Immature natural killer cell (primary cell): ENCODE measurements at regions not wholly inside any gene's neighbourhood (a gene's known extent, or its start where the extent isn't known, plus 50 kb on each side); places are given as distances from the start of the nearest gene placed in this dataset.
"Not testable (repeated sequence)": the region's sequence is repeated elsewhere in the genome, so short reads cannot be mapped to it uniquely, and the experiment has no call there.

Experiments used
- DNase-seq, 3 donors: peaks; one replicate each; pipeline ENCODE4 v3.0.0; 2022; ENCODE audit warnings: mixed read lengths in 1 of 3
- H3K27ac Mint-ChIP-seq, 6 donors: one replicate each; pipeline ENCODE4 v1.8.0; 2020; ENCODE audit warnings: mixed read lengths in 6 of 6, mild to moderate bottlenecking in 5 of 6, inconsistent platforms in 4 of 6, moderate library complexity in 3 of 6
- H3K27me3 Mint-ChIP-seq, 3 donors: one replicate each; pipeline ENCODE4 v1.8.0; 2020 to 2021; ENCODE audit warnings: low read depth in 3 of 3, mild to moderate bottlenecking in 3 of 3, mixed read lengths in 3 of 3, moderate library complexity in 3 of 3, inconsistent platforms in 1 of 3
- H3K36me3 Mint-ChIP-seq, 3 donors: one replicate each; pipeline ENCODE4 v1.8.0; 2020; ENCODE audit warnings: mixed read lengths in 3 of 3, inconsistent platforms in 2 of 3, mild to moderate bottlenecking in 2 of 3
- H3K4me1 Mint-ChIP-seq, 2 donors: one replicate each; pipeline ENCODE4 v1.8.0; 2020; ENCODE audit warnings: inconsistent platforms in 2 of 2, mild to moderate bottlenecking in 2 of 2, mixed read lengths in 2 of 2, moderate library complexity in 1 of 2
- H3K4me3 Mint-ChIP-seq, 5 donors: one replicate each; pipeline ENCODE4 v1.8.0; 2020; ENCODE audit warnings: mild to moderate bottlenecking in 5 of 5, mixed read lengths in 5 of 5, inconsistent platforms in 3 of 5, moderate library complexity in 3 of 5
- H3K9me3 Mint-ChIP-seq, 6 donors: one replicate each; pipeline ENCODE4 v1.8.0; 2020; ENCODE audit warnings: mild to moderate bottlenecking in 6 of 6, mixed read lengths in 6 of 6, inconsistent platforms in 4 of 6, moderate library complexity in 3 of 6

GRCh38 chr18:70600225-70600925 lies 311.5 kb downstream of the SOCS6 start:
- H3K27me3 Mint-ChIP-seq = peaks cover 0 to 2% (median 0%) of the 10 kb centered on the region in 3 donors
- H3K9me3 Mint-ChIP-seq = no peaks in the 10 kb centered on the region
- H3K4me3 Mint-ChIP-seq = no peak overlapping the region
- no peak for DNase-seq
- H3K36me3 Mint-ChIP-seq = peaks cover 0 to 4% (median 0%) of the 10 kb centered on the region in 3 donors
- peaks cover 10 to 25% of the 10 kb centered on the region in 2 donors for H3K4me1 Mint-ChIP-seq
- H3K27ac Mint-ChIP-seq = peak overlapping the region in 1 of 6 donors; percentile 15

- no peaks in the 10 kb centered on the region for H3K9me3 Mint-ChIP-seq
- peak in 1 of 3 donors; percentile 6 for DNase-seq
- peaks cover 3 to 17% of the 10 kb centered on the region in 2 donors for H3K4me1 Mint-ChIP-seq
- H3K27me3 Mint-ChIP-seq = peaks cover 0 to 2% (median 0%) of the 10 kb centered on the region in 3 donors
- no peaks in the 10 kb centered on the region for H3K36me3 Mint-ChIP-seq
- H3K4me3 Mint-ChIP-seq = no peak overlapping the region
- no peak overlapping the region for H3K27ac Mint-ChIP-seq
Observed at GRCh38 chr18:70598406-70598805, 309.6 kb downstream of the SOCS6 start.

- no peak overlapping the region for H3K27ac Mint-ChIP-seq
- DNase-seq = no peak
- H3K4me3 Mint-ChIP-seq = no peak overlapping the region
- no peaks in the 10 kb centered on the region for H3K36me3 Mint-ChIP-seq
- no peaks in the 10 kb centered on the region for H3K27me3 Mint-ChIP-seq
- no peaks in the 10 kb centered on the region for H3K4me1 Mint-ChIP-seq
- H3K9me3 Mint-ChIP-seq = peaks cover 0 to 20% (median 14%) of the 10 kb centered on the region in 6 donors
Observed at GRCh38 chr18:70582981-70583380, 294.1 kb downstream of the SOCS6 start.

DNA sequence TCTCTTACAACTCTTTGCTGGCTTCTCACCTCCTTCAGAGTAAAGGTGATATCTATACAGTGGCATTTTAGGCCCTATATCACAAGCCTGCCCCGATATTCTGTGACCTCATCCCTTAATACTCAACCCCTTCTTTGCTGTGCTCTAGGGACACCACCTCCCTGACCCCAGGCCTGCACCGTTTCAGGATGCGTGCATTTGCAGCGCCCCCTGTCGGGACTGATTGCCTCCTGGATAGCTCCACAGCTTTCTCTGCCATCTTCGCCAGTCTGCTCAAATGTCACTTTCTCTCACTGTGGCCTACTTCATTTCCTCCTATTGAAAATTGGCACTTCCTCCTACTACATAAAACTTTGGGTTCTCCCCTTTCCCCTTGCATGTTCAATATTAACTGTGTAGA lies 289.6 kb downstream of the SOCS6 start:
- Mint-ChIP-seq H3K36me3 (no peaks in the 10 kb centered on the region), H3K27me3 (peaks cover 0 to 2% (median 0%) of the 10 kb centered on the region in 3 donors), H3K27ac (no peak overlapping the region), H3K4me1 (no peaks in the 10 kb centered on the region), H3K9me3 (peaks cover 0 to 5% (median under 1%) of the 10 kb centered on the region in 6 donors), H3K4me3 (no peak overlapping the region)
- DNase-seq = no peak

DNA sequence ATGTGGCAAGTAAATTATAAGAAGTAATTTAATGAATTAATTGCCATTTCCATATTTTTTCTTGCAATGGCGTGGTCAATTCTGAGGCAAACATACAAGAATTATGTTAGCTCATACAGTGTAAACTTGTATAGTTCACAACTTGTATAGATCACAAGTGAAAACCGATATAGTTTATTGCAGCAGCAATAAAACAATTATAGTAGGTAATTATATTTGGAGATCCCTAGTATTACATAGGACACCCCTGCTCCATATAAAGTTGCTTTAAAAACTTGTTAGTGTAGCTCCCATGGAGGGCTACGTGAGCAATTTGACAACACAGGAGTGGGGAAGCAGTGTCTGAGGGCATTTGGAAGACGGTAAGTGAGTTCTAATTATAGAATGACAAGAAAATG lies 288.2 kb downstream of the SOCS6 start:
- H3K4me3 Mint-ChIP-seq = no peak overlapping the region
- no peak overlapping the region for H3K27ac Mint-ChIP-seq
- H3K27me3 Mint-ChIP-seq = peaks cover 0 to 2% (median 0%) of the 10 kb centered on the region in 3 donors
- H3K4me1 Mint-ChIP-seq = no peaks in the 10 kb centered on the region
- peaks cover 0 to 16% (median under 1%) of the 10 kb centered on the region in 6 donors for H3K9me3 Mint-ChIP-seq
- no peaks in the 10 kb centered on the region for H3K36me3 Mint-ChIP-seq
- no peak for DNase-seq

GRCh38 chr18:70576276-70577022 lies 287.6 kb downstream of the SOCS6 start:
- Mint-ChIP-seq H3K4me3 (no peak overlapping the region), H3K27me3 (peaks cover 0 to 2% (median 0%) of the 10 kb centered on the region in 3 donors), H3K4me1 (no peaks in the 10 kb centered on the region), H3K27ac (no peak overlapping the region), H3K9me3 (peaks cover 0 to 16% (median under 1%) of the 10 kb centered on the region in 6 donors), H3K36me3 (no peaks in the 10 kb centered on the region)
- DNase-seq = no peak

DNA sequence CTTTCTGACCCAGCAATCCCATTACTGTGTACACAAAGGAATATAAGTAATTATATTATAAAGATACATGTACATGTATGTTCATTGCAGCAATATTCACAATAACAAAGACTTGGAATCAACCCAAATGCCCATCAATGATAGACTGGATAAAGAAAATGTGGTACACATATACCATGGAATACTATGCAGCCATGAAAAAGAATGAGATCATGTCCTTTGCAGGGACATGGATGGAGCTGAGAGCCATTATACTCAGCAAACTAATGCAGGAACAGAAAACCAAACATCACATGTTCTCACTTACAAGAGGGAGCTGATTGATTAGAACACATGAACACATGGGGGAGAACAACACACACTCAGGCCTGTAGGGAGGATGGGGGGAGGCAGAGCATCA lies 286.1 kb downstream of the SOCS6 start:
- not testable (repeated sequence) for H3K27me3 Mint-ChIP-seq, H3K36me3 Mint-ChIP-seq, DNase-seq, H3K4me3 Mint-ChIP-seq, H3K27ac Mint-ChIP-seq, H3K4me1 Mint-ChIP-seq
- peaks cover 0 to 22% (median under 1%) of the 10 kb centered on the region in 6 donors for H3K9me3 Mint-ChIP-seq

DNA sequence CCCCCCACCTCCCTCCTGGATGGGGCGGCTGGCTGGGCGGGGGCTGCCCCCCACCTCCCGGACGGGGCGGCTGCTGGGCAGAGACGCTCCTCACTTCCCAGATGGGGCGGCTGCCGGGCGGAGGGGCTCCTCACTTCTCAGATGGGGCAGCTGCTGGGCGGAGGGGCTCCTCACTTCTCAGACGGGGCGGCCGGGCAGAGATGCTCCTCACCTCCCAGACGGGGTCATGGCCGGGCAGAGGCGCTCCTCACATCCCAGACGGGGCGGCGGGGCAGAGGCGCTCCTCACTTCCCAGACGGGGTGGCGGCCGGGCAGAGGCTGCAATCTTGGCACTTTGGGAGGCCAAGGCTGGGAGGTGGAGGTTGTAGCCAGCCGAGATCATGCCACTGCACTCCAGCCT lies 280.8 kb downstream of the SOCS6 start:
- H3K36me3 Mint-ChIP-seq, DNase-seq, H3K4me3 Mint-ChIP-seq, H3K27ac Mint-ChIP-seq, H3K4me1 Mint-ChIP-seq, H3K27me3 Mint-ChIP-seq: not testable (repeated sequence)
- H3K9me3 Mint-ChIP-seq = peaks cover 0 to 20% (median 4%) of the 10 kb centered on the region in 6 donors

GRCh38 chr18:70559446-70559845 lies 270.6 kb downstream of the SOCS6 start:
- Mint-ChIP-seq H3K9me3 (peaks cover 0 to 2% (median 0%) of the 10 kb centered on the region in 6 donors), H3K36me3 (no peaks in the 10 kb centered on the region), H3K4me1 (no peaks in the 10 kb centered on the region), H3K27me3 (peaks cover 0 to 5% (median 4%) of the 10 kb centered on the region in 3 donors), H3K27ac (no peak overlapping the region), H3K4me3 (no peak overlapping the region)
- no peak for DNase-seq

DNA sequence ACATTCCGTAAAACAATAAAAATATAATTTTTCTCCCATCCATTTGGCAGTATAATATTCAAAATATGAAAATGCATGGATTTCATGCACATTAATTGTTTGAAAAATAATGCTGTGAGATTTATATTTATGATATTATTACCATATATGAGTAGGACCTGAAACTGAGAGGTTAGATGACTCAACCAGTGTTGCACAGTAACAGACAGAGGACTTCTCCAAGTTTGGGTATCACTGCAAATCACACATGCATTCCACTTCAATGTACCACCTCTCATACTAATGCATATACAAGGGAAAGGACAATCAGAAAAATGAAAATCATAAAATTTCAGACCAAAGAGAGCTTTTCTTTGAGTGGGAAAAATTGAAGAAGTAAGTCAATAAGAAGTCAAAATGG lies 269.5 kb downstream of the SOCS6 start:
- H3K4me3 Mint-ChIP-seq = no peak overlapping the region
- H3K36me3 Mint-ChIP-seq = no peaks in the 10 kb centered on the region
- no peak overlapping the region for H3K27ac Mint-ChIP-seq
- H3K4me1 Mint-ChIP-seq = no peaks in the 10 kb centered on the region
- peaks cover 0 to 2% (median 0%) of the 10 kb centered on the region in 6 donors for H3K9me3 Mint-ChIP-seq
- no peak for DNase-seq
- H3K27me3 Mint-ChIP-seq = peaks cover 0 to 5% (median 4%) of the 10 kb centered on the region in 3 donors

GRCh38 chr18:70554854-70555445 lies 266.1 kb downstream of the SOCS6 start:
- H3K9me3 Mint-ChIP-seq = peaks cover 0 to 2% (median 0%) of the 10 kb centered on the region in 6 donors
- H3K4me1 Mint-ChIP-seq = no peaks in the 10 kb centered on the region
- no peaks in the 10 kb centered on the region for H3K36me3 Mint-ChIP-seq
- peaks cover 1 to 5% (median 4%) of the 10 kb centered on the region in 3 donors for H3K27me3 Mint-ChIP-seq
- no peak overlapping the region for H3K4me3 Mint-ChIP-seq
- DNase-seq = no peak
- H3K27ac Mint-ChIP-seq = no peak overlapping the region

DNA sequence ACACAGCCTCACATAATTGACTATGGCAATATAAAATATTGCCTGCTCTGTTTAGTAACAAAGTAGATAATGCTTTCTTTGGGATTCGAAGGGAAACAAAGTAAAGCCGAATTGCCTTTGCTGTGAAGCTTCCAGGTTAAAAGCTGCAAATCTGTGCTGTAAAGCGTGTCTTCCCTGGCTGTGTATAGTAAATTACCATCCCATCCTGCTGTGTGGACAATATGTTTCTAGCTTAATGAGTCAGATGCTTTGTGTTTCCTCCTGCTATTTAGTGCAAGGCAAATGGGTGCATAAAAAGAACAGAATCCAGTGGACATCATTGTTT lies 265.1 kb downstream of the SOCS6 start:
- H3K4me1 Mint-ChIP-seq = no peaks in the 10 kb centered on the region
- no peak overlapping the region for H3K4me3 Mint-ChIP-seq
- no peak for DNase-seq
- no peaks in the 10 kb centered on the region for H3K36me3 Mint-ChIP-seq
- no peak overlapping the region for H3K27ac Mint-ChIP-seq
- peaks cover 0 to 4% (median 0%) of the 10 kb centered on the region in 6 donors for H3K9me3 Mint-ChIP-seq
- peaks cover 1 to 4% (median 1%) of the 10 kb centered on the region in 3 donors for H3K27me3 Mint-ChIP-seq

DNA sequence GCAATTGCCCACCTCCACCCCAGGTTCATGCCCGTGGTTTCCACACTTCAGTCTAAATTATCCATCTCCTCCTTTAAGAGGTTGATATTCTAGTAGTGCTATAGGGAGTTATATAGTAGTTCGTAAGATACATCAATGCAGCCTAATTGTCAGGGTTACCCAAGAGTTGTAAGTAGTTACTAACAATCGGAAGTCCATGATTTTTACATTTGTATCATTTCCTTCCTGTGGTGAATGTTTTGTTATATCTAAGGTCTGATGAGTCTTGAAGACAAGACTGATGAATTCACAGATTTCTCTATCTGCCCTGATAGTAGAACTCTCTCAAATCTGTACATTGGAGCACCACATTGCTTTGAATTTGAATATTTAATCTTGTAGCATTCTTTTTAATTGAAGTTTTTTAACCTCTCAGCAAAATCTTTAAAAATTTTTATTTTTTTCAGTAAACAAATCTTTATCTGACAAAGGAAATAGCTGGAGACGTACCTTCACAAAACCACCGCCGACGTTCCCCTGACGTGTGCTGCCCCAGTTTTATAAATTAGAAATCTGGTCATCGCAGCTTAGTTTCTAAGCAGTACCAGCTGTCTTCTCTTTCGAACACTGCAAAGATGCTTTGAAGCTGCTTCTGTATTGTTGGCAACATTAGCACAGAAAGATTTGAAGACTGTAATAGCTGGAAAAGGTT lies 264.5 kb downstream of the SOCS6 start:
- no peaks in the 10 kb centered on the region for H3K4me1 Mint-ChIP-seq
- no peaks in the 10 kb centered on the region for H3K36me3 Mint-ChIP-seq
- peaks cover 0 to 3% (median 1%) of the 10 kb centered on the region in 3 donors for H3K27me3 Mint-ChIP-seq
- peaks cover 0 to 5% (median 2%) of the 10 kb centered on the region in 6 donors for H3K9me3 Mint-ChIP-seq
- DNase-seq = no peak
- no peak overlapping the region for H3K4me3 Mint-ChIP-seq
- H3K27ac Mint-ChIP-seq = no peak overlapping the region
